H9 (cell line): ENCODE measurements at regions not wholly inside any gene's neighbourhood (a gene's known extent, or its start where the extent isn't known, plus 50 kb on each side); places are given as distances from the start of the nearest gene placed in this dataset.

Source experiments
- DNase-seq: peaks from one replicate; pipeline ENCODE4 v3.0.0-alpha.2; 2017
- H2AFZ ChIP-seq: one replicate; pipeline ENCODE4 v1.6.1; 2013; ENCODE audit warnings: mild to moderate bottlenecking, low read length, control low read depth, moderate library complexity
- H2AK5ac ChIP-seq: 2 replicates; pipeline ENCODE4 v1.6.1; 2013; ENCODE audit warnings: low read length, control low read depth, mixed read lengths; ENCODE audit not compliant: insufficient read length
- H2BK120ac ChIP-seq: one replicate; pipeline ENCODE4 v1.6.1; 2013; ENCODE audit warnings: low read depth, mild to moderate bottlenecking, low read length, control low read depth, inconsistent platforms; ENCODE audit not compliant: poor library complexity, severe bottlenecking
- H2BK12ac ChIP-seq: 2 replicates; pipeline ENCODE4 v1.6.1; 2013; ENCODE audit warnings: low read length, control low read depth, mixed read lengths, low read depth; ENCODE audit not compliant: insufficient read length
- H2BK15ac ChIP-seq: 2 replicates; pipeline ENCODE4 v1.6.1; 2013; ENCODE audit warnings: low read depth, low read length, control low read depth
- H2BK20ac ChIP-seq: one replicate; pipeline ENCODE4 v1.6.1; 2013; ENCODE audit warnings: low read depth, mild to moderate bottlenecking, low read length, control low read depth, inconsistent platforms; ENCODE audit not compliant: poor library complexity, severe bottlenecking
- H2BK5ac ChIP-seq: 2 replicates; pipeline ENCODE4 v1.6.1; 2013; ENCODE audit warnings: low read length, control low read depth, mixed read lengths; ENCODE audit not compliant: insufficient read length
- H3K14ac ChIP-seq: 2 replicates; pipeline ENCODE4 v1.6.1; 2013; ENCODE audit warnings: low read length, control low read depth; ENCODE audit not compliant: insufficient read depth
- H3K18ac ChIP-seq: 2 replicates; pipeline ENCODE4 v1.6.1; 2013; ENCODE audit warnings: low read depth, mild to moderate bottlenecking, mixed read lengths, low read length, control low read depth; ENCODE audit not compliant: insufficient read length
- H3K23ac ChIP-seq: 2 replicates; pipeline ENCODE4 v1.6.1; 2013; ENCODE audit warnings: low read length, control low read depth, mixed read lengths, low read depth; ENCODE audit not compliant: insufficient read length
- H3K23me2 ChIP-seq: 2 replicates; pipeline ENCODE4 v1.6.1; 2013; ENCODE audit warnings: low read depth, mild to moderate bottlenecking, mixed read lengths, low read length, control low read depth; ENCODE audit not compliant: insufficient read length, poor library complexity, severe bottlenecking
- H3K27ac ChIP-seq: 2 replicates; pipeline ENCODE4 v1.5.1; 2013; ENCODE audit warnings: low read length, control low read depth, mixed read lengths, low read depth; ENCODE audit not compliant: insufficient read length
- H3K27me3 ChIP-seq: 2 replicates; pipeline ENCODE4 v1.6.1; 2013; ENCODE audit warnings: low read length, control low read depth, inconsistent platforms; ENCODE audit not compliant: insufficient read depth
- H3K4ac ChIP-seq: 2 replicates; pipeline ENCODE4 v1.6.1; 2013; ENCODE audit warnings: low read depth, mild to moderate bottlenecking, control low read depth, inconsistent platforms, low read length, moderate library complexity
- H3K4me1 ChIP-seq: 2 replicates; pipeline ENCODE4 v1.6.1; 2013; ENCODE audit warnings: low read length, control low read depth, inconsistent platforms; ENCODE audit not compliant: insufficient read depth
- H3K4me2 ChIP-seq: 2 replicates; pipeline ENCODE4 v1.6.1; 2013; ENCODE audit warnings: low read length, control low read depth, mixed read lengths; ENCODE audit not compliant: insufficient read length, insufficient read depth
- H3K56ac ChIP-seq: 2 replicates; pipeline ENCODE4 v1.6.1; 2013; ENCODE audit warnings: low read depth, mild to moderate bottlenecking, mixed read lengths, low read length, control low read depth; ENCODE audit not compliant: insufficient read length
- H3K79me1 ChIP-seq: 2 replicates; pipeline ENCODE4 v1.6.1; 2013; ENCODE audit warnings: low read depth, mild to moderate bottlenecking, moderate library complexity, low read length, control low read depth, inconsistent platforms; ENCODE audit not compliant: insufficient read depth, poor library complexity, severe bottlenecking
- H3K79me2 ChIP-seq: 2 replicates; pipeline ENCODE4 v1.6.1; 2013; ENCODE audit warnings: low read length, control low read depth, inconsistent platforms; ENCODE audit not compliant: insufficient read depth
- H3K9ac ChIP-seq: 2 replicates; pipeline ENCODE4 v1.6.1; 2013; ENCODE audit warnings: low read length, control low read depth, mixed read lengths; ENCODE audit not compliant: insufficient read length; ENCODE audit errors: extremely low read depth
- H3K9me3 ChIP-seq: one replicate; pipeline ENCODE4 v1.6.1; 2013; ENCODE audit warnings: low read depth, low read length, inconsistent platforms; ENCODE audit not compliant: control insufficient read depth
- H3T11ph ChIP-seq: one replicate; pipeline ENCODE4 v1.6.1; 2013; ENCODE audit warnings: mild to moderate bottlenecking, low read length, control low read depth, inconsistent platforms
- H4K20me1 ChIP-seq: one replicate; pipeline ENCODE4 v1.6.1; 2013; ENCODE audit not compliant: control insufficient read depth, insufficient read length, insufficient read depth
- H4K5ac ChIP-seq: 2 replicates; pipeline ENCODE4 v1.6.1; 2013; ENCODE audit warnings: low read depth, mild to moderate bottlenecking, mixed read lengths, low read length, control low read depth; ENCODE audit not compliant: insufficient read length
- H4K8ac ChIP-seq: replicated peaks from 2 replicates; pipeline ENCODE4 v1.6.1; 2013; ENCODE audit warnings: low read length, control low read depth, mixed read lengths, low read depth; ENCODE audit not compliant: insufficient read length
- H4K91ac ChIP-seq: 2 replicates; pipeline ENCODE4 v1.6.1; 2013; ENCODE audit warnings: low read depth, mild to moderate bottlenecking, moderate library complexity, mixed read lengths, low read length, control low read depth; ENCODE audit not compliant: insufficient read length
- H3K27ac Mint-ChIP-seq, 3 experiments: 2 replicates in 2 of 3; 3 replicates in 1 of 3; pipeline ENCODE4 v1.8.0; 2020 to 2021; ENCODE audit warnings: mixed read lengths in 3 of 3, mild to moderate bottlenecking in 1 of 3, moderate library complexity in 1 of 3
- H3K27me3 Mint-ChIP-seq: 2 replicates; pipeline ENCODE4 v1.8.0; 2021; ENCODE audit warnings: low read depth, mild to moderate bottlenecking, moderate library complexity, mixed read lengths
- H3K36me3 Mint-ChIP-seq, 3 experiments: 2 replicates in 2 of 3; 3 replicates in 1 of 3; pipeline ENCODE4 v1.8.0; 2020 to 2021; ENCODE audit warnings: low read depth in 3 of 3, mixed read lengths in 3 of 3; ENCODE audit not compliant: insufficient read depth in 1 of 3
- H3K4me1 Mint-ChIP-seq, 2 experiments: 2 replicates each; pipeline ENCODE4 v1.8.0; 2020; ENCODE audit warnings: mixed read lengths in 2 of 2
- H3K4me3 Mint-ChIP-seq, 2 experiments: 2 replicates in 1 of 2; 3 replicates in 1 of 2; pipeline ENCODE4 v1.8.0; 2020 to 2021; ENCODE audit warnings: mild to moderate bottlenecking in 2 of 2, mixed read lengths in 2 of 2, moderate library complexity in 1 of 2
- H3K9me3 Mint-ChIP-seq, 2 experiments: 2 replicates in 1 of 2; 3 replicates in 1 of 2; pipeline ENCODE4 v1.8.0; 2020; ENCODE audit warnings: mild to moderate bottlenecking in 2 of 2, mixed read lengths in 2 of 2, moderate library complexity in 1 of 2
- CTCF ChIP-seq: fragments of 200-600 bp; sonication (generic); conservative IDR thresholded peaks from 3 replicates; pipeline ENCODE4 v1.8.0; 2021; ENCODE audit warnings: antibody characterized with exemption, mild to moderate bottlenecking
- WGBS: extraction: QIAGEN DNeasy Blood & Tissue Kit; methylation state at CpG from one replicate; pipeline ENCODE4 v1.1.7; 2013; ENCODE audit warnings: missing lambda C conversion rate, low lambda C conversion rate, mixed read lengths; ENCODE audit not compliant: insufficient read length; ENCODE audit errors: extremely low coverage; 5-methylcytosine and 5-hydroxymethylcytosine counted together

GRCh38 chr16:49089039-49089438 lies 192.6 kb downstream of the CBLN1 start:
- Histone ChIP-seq H3K27ac (no peak overlapping the region), H4K20me1 (no peaks in the 10 kb centered on the region), H2BK120ac (no peak overlapping the region), H3T11ph (no peak overlapping the region), H4K5ac (no peak overlapping the region), H3K79me1 (no peaks in the 10 kb centered on the region), H3K23ac (no peak overlapping the region), H3K4me2 (no peak overlapping the region), H2BK15ac (no peak overlapping the region), H3K4ac (no peak overlapping the region), H3K4me1 (no peaks in the 10 kb centered on the region), H2BK5ac (no peak overlapping the region), H3K23me2 (no peaks in the 10 kb centered on the region), H3K56ac (no peak overlapping the region), H3K9ac (no peak overlapping the region), H4K91ac (no peak overlapping the region), H3K14ac (no peak overlapping the region), H3K79me2 (no peaks in the 10 kb centered on the region), H2AFZ (no peak overlapping the region), H3K18ac (no peak overlapping the region), H3K9me3 (peaks cover 8% of the 10 kb centered on the region), H2BK12ac (no peak overlapping the region), H3K27me3 (no peaks in the 10 kb centered on the region), H2AK5ac (no peak overlapping the region), H4K8ac (no peak overlapping the region), H2BK20ac (no peak overlapping the region)
- Mint-ChIP-seq H3K4me1 (no peaks in the 10 kb centered on the region), H3K36me3 (peaks cover 5 to 9% (median 6%) of the 10 kb centered on the region in 3 experiments; a peak in 6 of 7 replicates), H3K27ac (no peak overlapping the region), H3K4me3 (no peak overlapping the region), H3K9me3 (peaks cover 8 to 10% of the 10 kb centered on the region in 2 experiments), H3K27me3 (no peaks in the 10 kb centered on the region; the same call in none of the 2 replicates)
- WGBS = no CpG with 5 or more reads among the region's 4 CpGs
- no peak for DNase-seq
- no peak for TF ChIP-seq CTCF
